CD14-positive monocyte (primary cell): ENCODE measurements at regions not wholly inside any gene's neighbourhood (a gene's known extent, or its start where the extent isn't known, plus 50 kb on each side); places are given as distances from the start of the nearest gene placed in this dataset.

ENCODE experiments used
- DNase-seq, 3 donors: peaks; one replicate each; pipeline ENCODE4 v3.0.0-alpha.2; 2011 to 2022
- H2AFZ ChIP-seq: 2 replicates; pipeline ENCODE4 v1.6.0; 2012; ENCODE audit warnings: mild to moderate bottlenecking, low read depth, low read length, inconsistent platforms; ENCODE audit not compliant: insufficient read depth, poor library complexity, severe bottlenecking
- H3K27ac ChIP-seq, 2 donors: 1 replicate in 1 of 2; 2 replicates in 1 of 2; pipeline ENCODE4 v1.5.1; 2012 to 2013; ENCODE audit warnings: low read length in 2 of 2, control low read depth in 1 of 2, inconsistent platforms in 1 of 2, low read depth in 1 of 2, mild to moderate bottlenecking in 1 of 2
- H3K27me3 ChIP-seq, 2 donors: one replicate each; pipeline versions ENCODE4 v1.6.0 to v1.6.1; 2011 to 2013; ENCODE audit warnings: low read length in 2 of 2; ENCODE audit not compliant: control insufficient read depth in 2 of 2, insufficient read depth in 2 of 2
- H3K36me3 ChIP-seq, 2 donors: replicated peaks in 1 of 2; 1 replicate in 1 of 2; 2 replicates in 1 of 2; pipeline versions ENCODE4 v1.5.1 to v1.6.1; 2012 to 2013; ENCODE audit warnings: low read length in 2 of 2, control low read depth in 1 of 2, inconsistent platforms in 1 of 2, mild to moderate bottlenecking in 1 of 2; ENCODE audit not compliant: insufficient read depth in 2 of 2, control insufficient read depth in 1 of 2
- H3K4me1 ChIP-seq, 2 donors: 1 replicate in 1 of 2; 2 replicates in 1 of 2; pipeline versions ENCODE4 v1.5.1 to v1.6.1; 2012 to 2013; ENCODE audit warnings: low read length in 2 of 2, control low read depth in 1 of 2, inconsistent platforms in 1 of 2, mild to moderate bottlenecking in 1 of 2, moderate library complexity in 1 of 2; ENCODE audit not compliant: insufficient read depth in 2 of 2, control insufficient read depth in 1 of 2
- H3K4me2 ChIP-seq: replicated peaks from 2 replicates; pipeline ENCODE3; 2012; ENCODE audit warnings: low read length, moderate library complexity, mild to moderate bottlenecking; ENCODE audit not compliant: poor library complexity, severe bottlenecking; ENCODE audit errors: extremely low read depth
- H3K4me3 ChIP-seq, 3 experiments: fragments of 200-600 bp in 1 of 3; sonication (generic) in 1 of 3; replicated peaks in 1 of 3; 1 replicate in 2 of 3; 2 replicates in 1 of 3; pipeline ENCODE4 v1.5.1; 2011 to 2013; ENCODE audit warnings: low read length in 3 of 3, mild to moderate bottlenecking in 3 of 3, control low read depth in 2 of 3, low read depth in 2 of 3, inconsistent platforms in 1 of 3, moderate library complexity in 1 of 3
- H3K79me2 ChIP-seq: 2 replicates; pipeline ENCODE4 v1.6.0; 2012; ENCODE audit warnings: mild to moderate bottlenecking, control low read depth, inconsistent platforms, low read length, moderate library complexity; ENCODE audit not compliant: insufficient read depth
- H3K9ac ChIP-seq: 2 replicates; pipeline ENCODE4 v1.6.0; 2017; ENCODE audit warnings: low read length, mild to moderate bottlenecking; ENCODE audit not compliant: insufficient read depth, poor library complexity, severe bottlenecking
- H3K9me3 ChIP-seq, 2 donors: replicated peaks in 1 of 2; 1 replicate in 1 of 2; 2 replicates in 1 of 2; pipeline versions ENCODE4 v1.5.1 to v1.6.1; 2012 to 2013; ENCODE audit warnings: low read length in 2 of 2, control low read depth in 1 of 2; ENCODE audit not compliant: control insufficient read depth in 1 of 2, insufficient read depth in 1 of 2
- H4K20me1 ChIP-seq: 2 replicates; pipeline ENCODE4 v1.6.0; 2012; ENCODE audit warnings: mild to moderate bottlenecking, low read length, control low read depth, moderate library complexity; ENCODE audit not compliant: insufficient read depth
- H3K27ac Mint-ChIP-seq, 7 donors: one replicate each; pipeline ENCODE4 v1.8.0; 2020; ENCODE audit warnings: mild to moderate bottlenecking in 7 of 7, mixed read lengths in 7 of 7, moderate library complexity in 6 of 7, inconsistent platforms in 2 of 7
- H3K27me3 Mint-ChIP-seq, 3 donors: one replicate each; pipeline ENCODE4 v1.8.0; 2021 to 2022; ENCODE audit warnings: low read depth in 3 of 3, mild to moderate bottlenecking in 3 of 3, mixed read lengths in 3 of 3, moderate library complexity in 3 of 3, inconsistent platforms in 1 of 3
- H3K36me3 Mint-ChIP-seq, 2 donors: one replicate each; pipeline ENCODE4 v1.8.0; 2020; ENCODE audit warnings: mixed read lengths in 2 of 2, inconsistent platforms in 1 of 2, mild to moderate bottlenecking in 1 of 2
- H3K4me1 Mint-ChIP-seq: one replicate; pipeline ENCODE4 v1.8.0; 2020; ENCODE audit warnings: mild to moderate bottlenecking, mixed read lengths
- H3K4me3 Mint-ChIP-seq, 2 donors: one replicate each; pipeline ENCODE4 v1.8.0; 2020; ENCODE audit warnings: mild to moderate bottlenecking in 2 of 2, mixed read lengths in 2 of 2, moderate library complexity in 1 of 2
- H3K9me3 Mint-ChIP-seq, 7 donors: one replicate each; pipeline ENCODE4 v1.8.0; 2020 to 2022; ENCODE audit warnings: mixed read lengths in 7 of 7, mild to moderate bottlenecking in 6 of 7, moderate library complexity in 6 of 7, inconsistent platforms in 2 of 7
- CTCF ChIP-seq: fragments of 200-600 bp; IDR thresholded peaks from one replicate; pipeline ENCODE4 v1.8.0; 2022; ENCODE audit warnings: antibody characterized with exemption, mild to moderate bottlenecking
- WGBS: methylation state at CpG from one replicate; pipeline ENCODE4 v1.1.5; 2013; ENCODE audit warnings: missing lambda C conversion rate; ENCODE audit not compliant: insufficient coverage; 5-methylcytosine and 5-hydroxymethylcytosine counted together
- intact Hi-C, 2 donors: fragments of 100-400 bp; cut with micrococcal nuclease; formaldehyde crosslinking; loops; one replicate each; pipeline versions ENCODE4 v1.15.0 to v1.15.1; 2023

GRCh38 chr5:93352186-93352585 is 228.8 kb downstream of the NR2F1-AS1 start:
- intact Hi-C loops, result no loop called here
- H3K27me3 Mint-ChIP-seq, result peaks cover 0 to 2% (median 0%) of the 10 kb centered on the region in 3 donors
- H3K4me1 Mint-ChIP-seq, result no peaks in the 10 kb centered on the region
- peaks cover 18 to 23% of the 10 kb centered on the region in 2 donors for H3K9me3 ChIP-seq
- no peak overlapping the region for H3K27ac Mint-ChIP-seq
- H3K4me3 ChIP-seq, result no peak overlapping the region
- peaks cover 1 to 15% (median 9%) of the 10 kb centered on the region in 7 donors for H3K9me3 Mint-ChIP-seq
- no peaks in the 10 kb centered on the region for H4K20me1 ChIP-seq
- no peaks in the 10 kb centered on the region for H3K36me3 ChIP-seq
- DNase-seq, result no peak
- H3K4me2 ChIP-seq, result no peak overlapping the region
- no peaks in the 10 kb centered on the region for H3K36me3 Mint-ChIP-seq
- WGBS, result no CpG with 5 or more reads among the region's 2 CpGs
- no peaks in the 10 kb centered on the region for H3K79me2 ChIP-seq
- H3K4me1 ChIP-seq, result no peaks in the 10 kb centered on the region
- no peak overlapping the region for H3K4me3 Mint-ChIP-seq
- TF ChIP-seq CTCF, result no peak
- H2AFZ ChIP-seq, result no peak overlapping the region
- H3K27me3 ChIP-seq, result no peaks in the 10 kb centered on the region
- no peak overlapping the region for H3K9ac ChIP-seq
- H3K27ac ChIP-seq, result no peak overlapping the region

- WGBS, result no CpG with 5 or more reads among the region's 3 CpGs
- DNase-seq, result no peak
- Histone ChIP-seq H2AFZ (no peak overlapping the region), H3K27me3 (no peaks in the 10 kb centered on the region), H3K9me3 (peaks cover 21 to 25% of the 10 kb centered on the region in 2 donors), H3K4me3 (no peak overlapping the region), H3K27ac (no peak overlapping the region), H3K79me2 (no peaks in the 10 kb centered on the region), H3K4me1 (no peaks in the 10 kb centered on the region), H3K36me3 (no peaks in the 10 kb centered on the region), H3K4me2 (no peak overlapping the region), H3K9ac (no peak overlapping the region), H4K20me1 (no peaks in the 10 kb centered on the region)
- no peak overlapping the region for H3K4me3 Mint-ChIP-seq
- peaks cover 9 to 24% (median 15%) of the 10 kb centered on the region in 7 donors for H3K9me3 Mint-ChIP-seq
- no peak overlapping the region for H3K27ac Mint-ChIP-seq
- no peaks in the 10 kb centered on the region for H3K4me1 Mint-ChIP-seq
- intact Hi-C loops, result no loop called here
- peaks cover 0 to 2% (median 0%) of the 10 kb centered on the region in 3 donors for H3K27me3 Mint-ChIP-seq
- H3K36me3 Mint-ChIP-seq, result no peaks in the 10 kb centered on the region
- no peak for TF ChIP-seq CTCF
Observed at GRCh38 chr5:93349613-93350012, 231.4 kb downstream of the NR2F1-AS1 start.
